ENCODE measurements at regions not wholly inside any gene's neighbourhood (a gene's known extent, or its start where the extent isn't known, plus 50 kb on each side); places are given as distances from the start of the nearest gene placed in this dataset.

- 93 to 95% methylated on average over 5 of the region's 5 CpGs for WGBS, 2 donors
- DNase-seq (no peak), ATAC-seq (ENCODE audit: insufficient read depth, low FRiP score) (no peak)
- no peak overlapping the region for H3K27ac ChIP-seq (ENCODE audit: low read depth in 1 of 2, low read length in 1 of 2)
- H3K27me3 ChIP-seq (ENCODE audit: control insufficient read depth in 3 of 3, insufficient read depth in 3 of 3, low read length in 2 of 3), result no peaks in the 10 kb centered on the region
- no peaks in the 10 kb centered on the region for H3K9me3 ChIP-seq (ENCODE audit: control insufficient read depth in 4 of 4, insufficient read depth in 3 of 4, low read length in 3 of 4)
- H3K9ac ChIP-seq (ENCODE audit: insufficient read depth in 1 of 2, low read length in 2 of 2), result no peak overlapping the region
- no peak for TF ChIP-seq CTCF (IDR thresholded peaks at IDR 0.05; ENCODE audit: control extremely low read depth, extremely low read depth)
- H3K36me3 ChIP-seq (ENCODE audit: control insufficient read depth in 4 of 4, insufficient read depth in 4 of 4, low read length in 4 of 4), result no peaks in the 10 kb centered on the region
- H3K4me3 ChIP-seq, result no peak overlapping the region
- no peaks in the 10 kb centered on the region for H3K4me1 ChIP-seq (ENCODE audit: control insufficient read depth in 5 of 5, insufficient read depth in 5 of 5, low read length in 5 of 5)
These were observed 155.9 kb upstream of the MDFIC start for GRCh38 chr7:114766041-114766356.

GRCh38 chr7:114777288-114777687, 144.6 kb upstream of the MDFIC start:
- Histone ChIP-seq H3K27ac (ENCODE audit: low read depth in 1 of 2, low read length in 1 of 2) (no peak overlapping the region), H3K36me3 (ENCODE audit: control insufficient read depth in 4 of 4, insufficient read depth in 4 of 4, low read length in 4 of 4) (no peaks in the 10 kb centered on the region), H3K9ac (ENCODE audit: insufficient read depth in 1 of 2, low read length in 2 of 2) (no peak overlapping the region), H3K4me1 (ENCODE audit: control insufficient read depth in 5 of 5, insufficient read depth in 5 of 5, low read length in 5 of 5) (no peaks in the 10 kb centered on the region), H3K9me3 (ENCODE audit: control insufficient read depth in 4 of 4, insufficient read depth in 3 of 4, low read length in 3 of 4) (no peaks in the 10 kb centered on the region), H3K27me3 (ENCODE audit: control insufficient read depth in 3 of 3, insufficient read depth in 3 of 3, low read length in 2 of 3) (no peaks in the 10 kb centered on the region), H3K4me3 (no peak overlapping the region)
- TF ChIP-seq CTCF (IDR thresholded peaks at IDR 0.05; ENCODE audit: control extremely low read depth, extremely low read depth), result no peak
- WGBS, 2 donors, result 83 to 84% methylated on average over 1 of the region's 1 CpG
- ATAC-seq (ENCODE audit: insufficient read depth, low FRiP score), result no peak
- no peak for DNase-seq

- no peak overlapping the region for H3K27ac ChIP-seq (ENCODE audit: low read depth in 1 of 2, low read length in 1 of 2)
- DNase-seq (no peak), ATAC-seq (ENCODE audit: insufficient read depth, low FRiP score) (no peak)
- H3K36me3 ChIP-seq (ENCODE audit: control insufficient read depth in 4 of 4, insufficient read depth in 4 of 4, low read length in 4 of 4), result no peaks in the 10 kb centered on the region
- H3K9ac ChIP-seq (ENCODE audit: insufficient read depth in 1 of 2, low read length in 2 of 2), result no peak overlapping the region
- no peaks in the 10 kb centered on the region for H3K9me3 ChIP-seq (ENCODE audit: control insufficient read depth in 4 of 4, insufficient read depth in 3 of 4, low read length in 3 of 4)
- 88 to 92% methylated on average over 4 of the region's 4 CpGs for WGBS, 2 donors
- TF ChIP-seq CTCF (IDR thresholded peaks at IDR 0.05; ENCODE audit: control extremely low read depth, extremely low read depth), result no peak
- no peaks in the 10 kb centered on the region for H3K27me3 ChIP-seq (ENCODE audit: control insufficient read depth in 3 of 3, insufficient read depth in 3 of 3, low read length in 2 of 3)
- no peaks in the 10 kb centered on the region for H3K4me1 ChIP-seq (ENCODE audit: control insufficient read depth in 5 of 5, insufficient read depth in 5 of 5, low read length in 5 of 5)
- no peak overlapping the region for H3K4me3 ChIP-seq
These were observed 138.4 kb upstream of the MDFIC start for GRCh38 chr7:114783508-114783907.

GRCh38 chr7:114784177-114784576, 137.7 kb upstream of the MDFIC start:
- DNase-seq, result no peak
- Histone ChIP-seq H3K36me3 (ENCODE audit: control insufficient read depth in 4 of 4, insufficient read depth in 4 of 4, low read length in 4 of 4) (no peaks in the 10 kb centered on the region), H3K27ac (ENCODE audit: low read depth in 1 of 2, low read length in 1 of 2) (no peak overlapping the region), H3K4me1 (ENCODE audit: control insufficient read depth in 5 of 5, insufficient read depth in 5 of 5, low read length in 5 of 5) (no peaks in the 10 kb centered on the region), H3K27me3 (ENCODE audit: control insufficient read depth in 3 of 3, insufficient read depth in 3 of 3, low read length in 2 of 3) (no peaks in the 10 kb centered on the region), H3K9ac (ENCODE audit: insufficient read depth in 1 of 2, low read length in 2 of 2) (no peak overlapping the region), H3K4me3 (no peak overlapping the region), H3K9me3 (ENCODE audit: control insufficient read depth in 4 of 4, insufficient read depth in 3 of 4, low read length in 3 of 4) (no peaks in the 10 kb centered on the region)
- TF ChIP-seq CTCF (IDR thresholded peaks at IDR 0.05; ENCODE audit: control extremely low read depth, extremely low read depth), result no peak
- no peak for ATAC-seq (ENCODE audit: insufficient read depth, low FRiP score)
- 72 to 89% methylated on average over 4 of the region's 4 CpGs for WGBS, 2 donors

All from lung (tissue), 11 donors.